H1 (cell line): ENCODE measurements at regions not wholly inside any gene's neighbourhood (a gene's known extent, or its start where the extent isn't known, plus 50 kb on each side); places are given as distances from the start of the nearest gene placed in this dataset.

Source experiments
- CHD7 ChIP-seq: fragments of 300-600 bp; sonication (generic); IDR thresholded peaks from 2 replicates; pipeline ENCODE4 v1.7.1; 2012; ENCODE audit warnings: low read length, moderate library complexity, mild to moderate bottlenecking, inconsistent platforms; ENCODE audit not compliant: insufficient replicate concordance
- TAF1 ChIP-seq: IDR thresholded peaks from 2 replicates; pipeline ENCODE4 v1.6.1; 2011; ENCODE audit warnings: mild to moderate bottlenecking, low read depth, low read length

GRCh38 chr1:196034080-196034706, 574.0 kb downstream of the KCNT2 start (continued):
- TF ChIP-seq CHD7 = peak; percentile 77
- no peak for TF ChIP-seq TAF1
